Neural cell (in vitro differentiated cells): ENCODE measurements at regions not wholly inside any gene's neighbourhood (a gene's known extent, or its start where the extent isn't known, plus 50 kb on each side); places are given as distances from the start of the nearest gene placed in this dataset.

Source experiments
- CTCF ChIP-seq: fragments of 450-650 bp; IDR thresholded peaks from 2 replicates; pipeline ENCODE4 v1.5.1; 2014; ENCODE audit warnings: antibody characterized with exemption, mild to moderate bottlenecking, moderate library complexity; ENCODE audit not compliant: poor library complexity, severe bottlenecking
- EP300 ChIP-seq: fragments of 450-650 bp; conservative IDR thresholded peaks from 2 replicates; pipeline ENCODE4 v1.6.1; 2014; ENCODE audit warnings: antibody characterized with exemption, mild to moderate bottlenecking, moderate library complexity; ENCODE audit not compliant: poor library complexity, severe bottlenecking
- POLR2AphosphoS5 ChIP-seq: IDR thresholded peaks from 2 replicates; pipeline ENCODE4 v1.6.1; 2012
- REST ChIP-seq: IDR thresholded peaks from 2 replicates; pipeline ENCODE4 v1.6.1; 2012; ENCODE audit warnings: borderline replicate concordance

GRCh38 chr20:39291301-39291700 is 329.2 kb downstream of the DHX35 start:
- TF ChIP-seq REST (no peak), CTCF (no peak), EP300 (no peak), POLR2AphosphoS5 (no peak)
